A172 (cell line): ENCODE measurements at regions not wholly inside any gene's neighbourhood (a gene's known extent, or its start where the extent isn't known, plus 50 kb on each side); places are given as distances from the start of the nearest gene placed in this dataset.
A peak's percentile ranks its signal among the peaks of the same experiment; 100 is the strongest.
"Not testable (repeated sequence)": the region's sequence is repeated elsewhere in the genome, so short reads cannot be mapped to it uniquely, and the experiment has no call there.

Experiments used
- DNase-seq: peaks from one replicate; pipeline ENCODE4 v3.0.0-alpha.2; 2015; ENCODE audit warnings: low spot score

- DNase-seq: peak; percentile 78
Measured at GRCh38 chrY:16486696-16487215, 1393.3 kb downstream of the CDY2B start.

GRCh38 chrY:16480031-16480430, 1400.0 kb downstream of the CDY2B start:
- DNase-seq: no peak

- peak; percentile 36 for DNase-seq
Measured at GRCh38 chrY:16474053-16474452, 1406.0 kb downstream of the CDY2B start.

- no peak for DNase-seq
Measured at GRCh38 chrY:16454799-16455198, 1425.2 kb downstream of the CDY2B start.

- DNase-seq: no peak
Measured at GRCh38 chrY:16446152-16446551, 1433.9 kb downstream of the CDY2B start.

- DNase-seq: not testable (repeated sequence)
Measured at GRCh38 chrY:16409206-16409923, 1470.7 kb downstream of the CDY2B start.

- DNase-seq: not testable (repeated sequence)
Measured at GRCh38 chrY:16379458-16379857, 1500.6 kb downstream of the CDY2B start.

- DNase-seq: not testable (repeated sequence)
Measured at GRCh38 chrY:16341592-16341991, 1538.4 kb downstream of the CDY2B start.

- not testable (repeated sequence) for DNase-seq
Measured at GRCh38 chrY:16330032-16330758, 1549.8 kb downstream of the CDY2B start.

GRCh38 chrY:16329135-16329820, 1550.7 kb downstream of the CDY2B start:
- DNase-seq: not testable (repeated sequence)
